ENCODE measurements at regions not wholly inside any gene's neighbourhood (a gene's known extent, or its start where the extent isn't known, plus 50 kb on each side); places are given as distances from the start of the nearest gene placed in this dataset.

- H3K4me3 ChIP-seq (ENCODE audit: low read length), result no peak overlapping the region
- H3K36me3 ChIP-seq (ENCODE audit: control insufficient read depth, low read depth, low read length), result no peaks in the 10 kb centered on the region
- H3K4me1 ChIP-seq (ENCODE audit: control insufficient read depth, low read depth, low read length), result peaks cover 16% of the 10 kb centered on the region
- H3K9ac ChIP-seq (ENCODE audit: low read length), result no peak overlapping the region
- H3K27me3 ChIP-seq (ENCODE audit: control insufficient read depth, insufficient read depth, low read length), result peaks cover 16% of the 10 kb centered on the region
- no peak overlapping the region for H3K27ac ChIP-seq (ENCODE audit: low read length)
- H3K9me3 ChIP-seq (ENCODE audit: control insufficient read depth, low read depth, low read length), result no peaks in the 10 kb centered on the region
Observed at GRCh38 chr10:77707570-77707969, 70.0 kb upstream of the KCNMA1 start.

- no peaks in the 10 kb centered on the region for H3K9me3 ChIP-seq (ENCODE audit: control insufficient read depth, low read depth, low read length)
- no peaks in the 10 kb centered on the region for H3K27me3 ChIP-seq (ENCODE audit: control insufficient read depth, insufficient read depth, low read length)
- no peak overlapping the region for H3K9ac ChIP-seq (ENCODE audit: low read length)
- H3K27ac ChIP-seq (ENCODE audit: low read length), result no peak overlapping the region
- H3K36me3 ChIP-seq (ENCODE audit: control insufficient read depth, low read depth, low read length), result no peaks in the 10 kb centered on the region
- H3K4me3 ChIP-seq (ENCODE audit: low read length), result no peak overlapping the region
- peaks cover 8% of the 10 kb centered on the region for H3K4me1 ChIP-seq (ENCODE audit: control insufficient read depth, low read depth, low read length)
Observed at GRCh38 chr10:77702166-77702565, 64.6 kb upstream of the KCNMA1 start.

GRCh38 chr10:77700086-77700485, 62.5 kb upstream of the KCNMA1 start:
- Histone ChIP-seq H3K27me3 (ENCODE audit: control insufficient read depth, insufficient read depth, low read length) (no peaks in the 10 kb centered on the region), H3K36me3 (ENCODE audit: control insufficient read depth, low read depth, low read length) (no peaks in the 10 kb centered on the region), H3K9me3 (ENCODE audit: control insufficient read depth, low read depth, low read length) (no peaks in the 10 kb centered on the region), H3K27ac (ENCODE audit: low read length) (no peak overlapping the region), H3K4me1 (ENCODE audit: control insufficient read depth, low read depth, low read length) (peaks cover 8% of the 10 kb centered on the region), H3K4me3 (ENCODE audit: low read length) (no peak overlapping the region), H3K9ac (ENCODE audit: low read length) (no peak overlapping the region)

GRCh38 chr10:77699080-77699645, 61.6 kb upstream of the KCNMA1 start:
- H3K27me3 ChIP-seq (ENCODE audit: control insufficient read depth, insufficient read depth, low read length), result no peaks in the 10 kb centered on the region
- H3K9ac ChIP-seq (ENCODE audit: low read length), result no peak overlapping the region
- H3K4me3 ChIP-seq (ENCODE audit: low read length), result no peak overlapping the region
- no peaks in the 10 kb centered on the region for H3K9me3 ChIP-seq (ENCODE audit: control insufficient read depth, low read depth, low read length)
- H3K36me3 ChIP-seq (ENCODE audit: control insufficient read depth, low read depth, low read length), result no peaks in the 10 kb centered on the region
- no peak overlapping the region for H3K27ac ChIP-seq (ENCODE audit: low read length)
- peaks cover 8% of the 10 kb centered on the region for H3K4me1 ChIP-seq (ENCODE audit: control insufficient read depth, low read depth, low read length)

GRCh38 chr10:77698267-77698931, 60.8 kb upstream of the KCNMA1 start:
- Histone ChIP-seq H3K36me3 (ENCODE audit: control insufficient read depth, low read depth, low read length) (no peaks in the 10 kb centered on the region), H3K4me1 (ENCODE audit: control insufficient read depth, low read depth, low read length) (peaks cover 8% of the 10 kb centered on the region), H3K9me3 (ENCODE audit: control insufficient read depth, low read depth, low read length) (no peaks in the 10 kb centered on the region), H3K27me3 (ENCODE audit: control insufficient read depth, insufficient read depth, low read length) (no peaks in the 10 kb centered on the region), H3K4me3 (ENCODE audit: low read length) (no peak overlapping the region), H3K9ac (ENCODE audit: low read length) (no peak overlapping the region), H3K27ac (ENCODE audit: low read length) (no peak overlapping the region)

GRCh38 chr10:77696584-77696983, 59.0 kb upstream of the KCNMA1 start:
- Histone ChIP-seq H3K9me3 (ENCODE audit: control insufficient read depth, low read depth, low read length) (no peaks in the 10 kb centered on the region), H3K9ac (ENCODE audit: low read length) (no peak overlapping the region), H3K36me3 (ENCODE audit: control insufficient read depth, low read depth, low read length) (no peaks in the 10 kb centered on the region), H3K4me1 (ENCODE audit: control insufficient read depth, low read depth, low read length) (peaks cover 8% of the 10 kb centered on the region), H3K4me3 (ENCODE audit: low read length) (no peak overlapping the region), H3K27ac (ENCODE audit: low read length) (no peak overlapping the region), H3K27me3 (ENCODE audit: control insufficient read depth, insufficient read depth, low read length) (no peaks in the 10 kb centered on the region)

GRCh38 chr10:77695186-77695585, 57.6 kb upstream of the KCNMA1 start:
- Histone ChIP-seq H3K27me3 (ENCODE audit: control insufficient read depth, insufficient read depth, low read length) (no peaks in the 10 kb centered on the region), H3K9me3 (ENCODE audit: control insufficient read depth, low read depth, low read length) (no peaks in the 10 kb centered on the region), H3K9ac (ENCODE audit: low read length) (no peak overlapping the region), H3K4me1 (ENCODE audit: control insufficient read depth, low read depth, low read length) (peaks cover 8% of the 10 kb centered on the region), H3K27ac (ENCODE audit: low read length) (no peak overlapping the region), H3K36me3 (ENCODE audit: control insufficient read depth, low read depth, low read length) (no peaks in the 10 kb centered on the region), H3K4me3 (ENCODE audit: low read length) (no peak overlapping the region)

GRCh38 chr10:77692782-77693181, 55.2 kb upstream of the KCNMA1 start:
- no peaks in the 10 kb centered on the region for H3K36me3 ChIP-seq (ENCODE audit: control insufficient read depth, low read depth, low read length)
- no peaks in the 10 kb centered on the region for H3K4me1 ChIP-seq (ENCODE audit: control insufficient read depth, low read depth, low read length)
- H3K9ac ChIP-seq (ENCODE audit: low read length), result no peak overlapping the region
- H3K27ac ChIP-seq (ENCODE audit: low read length), result no peak overlapping the region
- H3K27me3 ChIP-seq (ENCODE audit: control insufficient read depth, insufficient read depth, low read length), result no peaks in the 10 kb centered on the region
- no peak overlapping the region for H3K4me3 ChIP-seq (ENCODE audit: low read length)
- no peaks in the 10 kb centered on the region for H3K9me3 ChIP-seq (ENCODE audit: control insufficient read depth, low read depth, low read length)

- Histone ChIP-seq H3K27ac (ENCODE audit: low read length) (no peak overlapping the region), H3K9me3 (ENCODE audit: control insufficient read depth, low read depth, low read length) (no peaks in the 10 kb centered on the region), H3K4me3 (ENCODE audit: low read length) (no peak overlapping the region), H3K4me1 (ENCODE audit: control insufficient read depth, low read depth, low read length) (peaks cover 21% of the 10 kb centered on the region), H3K9ac (ENCODE audit: low read length) (no peak overlapping the region), H3K27me3 (ENCODE audit: control insufficient read depth, insufficient read depth, low read length) (no peaks in the 10 kb centered on the region), H3K36me3 (ENCODE audit: control insufficient read depth, low read depth, low read length) (no peaks in the 10 kb centered on the region)
Observed at GRCh38 chr10:77689339-77689738, 51.7 kb upstream of the KCNMA1 start.

GRCh38 chr10:77687621-77688020, 50.0 kb upstream of the KCNMA1 start:
- Histone ChIP-seq H3K36me3 (ENCODE audit: control insufficient read depth, low read depth, low read length) (no peaks in the 10 kb centered on the region), H3K9me3 (ENCODE audit: control insufficient read depth, low read depth, low read length) (no peaks in the 10 kb centered on the region), H3K27ac (ENCODE audit: low read length) (no peak overlapping the region), H3K27me3 (ENCODE audit: control insufficient read depth, insufficient read depth, low read length) (no peaks in the 10 kb centered on the region), H3K4me1 (ENCODE audit: control insufficient read depth, low read depth, low read length) (peaks cover 21% of the 10 kb centered on the region), H3K4me3 (ENCODE audit: low read length) (no peak overlapping the region), H3K9ac (ENCODE audit: low read length) (no peak overlapping the region)

Data from iPS-18a (cell line).